Left ventricle myocardium inferior (tissue), 1 donor: ENCODE measurements at regions not wholly inside any gene's neighbourhood (a gene's known extent, or its start where the extent isn't known, plus 50 kb on each side); places are given as distances from the start of the nearest gene placed in this dataset.

Source experiments
- DNase-seq: peaks from one replicate; pipeline ENCODE4 v3.0.0-alpha.2; 2020
- H3K27ac ChIP-seq: fragments of 200-600 bp; replicated peaks from 2 replicates; pipeline ENCODE4 v1.8.0; 2021
- H3K27me3 ChIP-seq: fragments of 200-600 bp; 2 replicates; pipeline ENCODE4 v1.8.0; 2021; ENCODE audit warnings: low read depth
- H3K36me3 ChIP-seq: fragments of 200-600 bp; 2 replicates; pipeline ENCODE4 v1.8.0; 2021
- H3K4me1 ChIP-seq: fragments of 200-600 bp; 2 replicates; pipeline ENCODE4 v1.8.0; 2021
- H3K4me3 ChIP-seq: fragments of 200-600 bp; 2 replicates; pipeline ENCODE4 v1.8.0; 2021; ENCODE audit warnings: mild to moderate bottlenecking, moderate library complexity
- H3K9me3 ChIP-seq: fragments of 200-600 bp; replicated peaks from 2 replicates; pipeline ENCODE4 v1.8.0; 2021
- CTCF ChIP-seq: fragments of 200-600 bp; IDR thresholded peaks from 2 replicates; pipeline ENCODE4 v1.8.0; 2021; ENCODE audit warnings: antibody characterized with exemption, mild to moderate bottlenecking, borderline replicate concordance
- intact Hi-C: fragments of 100-400 bp; cut with micrococcal nuclease; formaldehyde crosslinking; loops from one replicate; pipeline ENCODE4 v1.11.0; 2022
- donor health status: DM: no; HTN: yes; CAD: no; lungs with severe emphysema.

GRCh38 chr1:87449348-87449963 is 120.8 kb downstream of the LMO4 start:
- intact Hi-C loops, result no loop called here
- Histone ChIP-seq H3K9me3 (no peaks in the 10 kb centered on the region), H3K36me3 (no peaks in the 10 kb centered on the region), H3K27ac (peak overlapping the region; percentile 56), H3K4me1 (peaks cover 16% of the 10 kb centered on the region), H3K27me3 (no peaks in the 10 kb centered on the region), H3K4me3 (no peak overlapping the region)
- DNase-seq, result peak; percentile 36
- no peak for TF ChIP-seq CTCF

- no peak for DNase-seq
- H3K4me1 ChIP-seq, result peaks cover 16% of the 10 kb centered on the region
- intact Hi-C loops, result no loop called here
- no peaks in the 10 kb centered on the region for H3K9me3 ChIP-seq
- H3K36me3 ChIP-seq, result no peaks in the 10 kb centered on the region
- H3K27ac ChIP-seq, result no peak overlapping the region
- TF ChIP-seq CTCF, result no peak
- H3K4me3 ChIP-seq, result no peak overlapping the region
- no peaks in the 10 kb centered on the region for H3K27me3 ChIP-seq
Measured at GRCh38 chr1:87450136-87450535, 121.5 kb downstream of the LMO4 start.

GRCh38 chr1:87450615-87451209 is 122.0 kb downstream of the LMO4 start:
- Histone ChIP-seq H3K27me3 (no peaks in the 10 kb centered on the region), H3K9me3 (no peaks in the 10 kb centered on the region), H3K36me3 (no peaks in the 10 kb centered on the region), H3K4me3 (no peak overlapping the region), H3K27ac (no peak overlapping the region), H3K4me1 (peaks cover 16% of the 10 kb centered on the region)
- no peak for TF ChIP-seq CTCF
- DNase-seq, result no peak
- intact Hi-C loops, result no loop called here

GRCh38 chr1:87451229-87451920 is 122.7 kb downstream of the LMO4 start:
- intact Hi-C loops, result no loop called here
- Histone ChIP-seq H3K27ac (no peak overlapping the region), H3K9me3 (no peaks in the 10 kb centered on the region), H3K36me3 (no peaks in the 10 kb centered on the region), H3K4me3 (no peak overlapping the region), H3K4me1 (peaks cover 16% of the 10 kb centered on the region), H3K27me3 (no peaks in the 10 kb centered on the region)
- DNase-seq, result no peak
- no peak for TF ChIP-seq CTCF

- no peak for DNase-seq
- Histone ChIP-seq H3K9me3 (no peaks in the 10 kb centered on the region), H3K27me3 (no peaks in the 10 kb centered on the region), H3K36me3 (no peaks in the 10 kb centered on the region), H3K4me3 (no peak overlapping the region), H3K4me1 (peaks cover 16% of the 10 kb centered on the region), H3K27ac (no peak overlapping the region)
- intact Hi-C loops, result no loop called here
- no peak for TF ChIP-seq CTCF
Measured at GRCh38 chr1:87452648-87453047, 124.0 kb downstream of the LMO4 start.
